KMS-11 (cell line): ENCODE measurements at regions not wholly inside any gene's neighbourhood (a gene's known extent, or its start where the extent isn't known, plus 50 kb on each side); places are given as distances from the start of the nearest gene placed in this dataset.

Experiments used
- H2AFZ ChIP-seq: fragments of 200-600 bp; sonication (generic); 2 replicates; pipeline ENCODE4 v1.6.1; 2016; ENCODE audit warnings: antibody characterized with exemption, mixed run types, low read depth
- H3K27ac ChIP-seq: fragments of 200-600 bp; sonication (generic); 2 replicates; pipeline ENCODE4 v1.6.1; 2016; ENCODE audit warnings: mild to moderate bottlenecking, mixed run types
- H3K27me3 ChIP-seq: fragments of 200-600 bp; sonication (generic); 2 replicates; pipeline ENCODE4 v1.6.1; 2017; ENCODE audit warnings: mild to moderate bottlenecking, low read depth, mixed run types, moderate library complexity; ENCODE audit not compliant: insufficient read depth
- H3K36me3 ChIP-seq: fragments of 200-600 bp; sonication (generic); 2 replicates; pipeline ENCODE4 v1.6.1; 2017; ENCODE audit warnings: mild to moderate bottlenecking, mixed run types; ENCODE audit not compliant: insufficient read depth
- H3K4me1 ChIP-seq: fragments of 200-600 bp; sonication (generic); 2 replicates; pipeline ENCODE4 v1.6.1; 2016; ENCODE audit warnings: mild to moderate bottlenecking, low read depth, mixed run types; ENCODE audit not compliant: poor library complexity, severe bottlenecking
- H3K4me2 ChIP-seq: fragments of 200-600 bp; sonication (generic); 2 replicates; pipeline ENCODE4 v1.7.0; 2016; ENCODE audit warnings: mild to moderate bottlenecking, mixed run types
- H3K4me3 ChIP-seq: fragments of 200-600 bp; sonication (generic); IDR thresholded peaks from 2 replicates; pipeline ENCODE4 v1.6.1; 2017; ENCODE audit warnings: low read depth, low read length, mixed read lengths; ENCODE audit not compliant: insufficient read depth
- H3K79me2 ChIP-seq: fragments of 200-600 bp; sonication (generic); 2 replicates; pipeline ENCODE4 v1.6.1; 2016; ENCODE audit warnings: low read depth, mixed run types; ENCODE audit not compliant: insufficient read depth
- H3K9ac ChIP-seq: fragments of 200-600 bp; sonication (generic); 2 replicates; pipeline ENCODE4 v1.6.1; 2016; ENCODE audit warnings: mild to moderate bottlenecking, mixed run types
- H4K20me1 ChIP-seq: fragments of 200-600 bp; sonication (generic); 2 replicates; pipeline ENCODE4 v1.6.1; 2016; ENCODE audit warnings: mild to moderate bottlenecking, mixed run types; ENCODE audit not compliant: insufficient read depth
- TF ChIP-seq, protein P1 (sequence below): fragments of 200-600 bp; sonication (generic); conservative IDR thresholded peaks from 2 replicates; pipeline ENCODE4 v1.6.1; 2017; ENCODE audit warnings: low read depth, mild to moderate bottlenecking, antibody characterized with exemption, low read length, moderate library complexity, mixed read lengths

DNA sequence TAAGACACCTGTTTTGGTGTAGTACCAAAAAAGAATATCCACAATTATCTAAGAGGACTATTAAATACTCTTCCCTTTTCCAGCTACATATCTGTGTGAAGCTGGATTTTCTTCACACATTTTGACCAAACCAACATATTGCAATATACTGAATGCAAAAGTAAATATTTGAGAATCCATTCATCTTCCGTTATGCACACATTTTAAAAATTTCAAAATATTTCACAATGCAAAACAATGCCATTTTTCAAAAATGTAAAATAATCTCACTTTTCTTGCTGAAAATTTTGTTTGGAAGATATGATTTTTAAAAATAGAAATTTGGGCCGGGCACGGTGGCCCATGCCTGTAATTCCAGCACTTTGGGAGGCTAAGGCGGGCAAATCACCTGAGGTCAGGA, 133.9 kb upstream of the FUT8 start:
- Histone ChIP-seq H3K4me3 (no peak overlapping the region), H3K36me3 (no peaks in the 10 kb centered on the region), H4K20me1 (no peaks in the 10 kb centered on the region), H3K79me2 (no peaks in the 10 kb centered on the region), H3K27me3 (no peaks in the 10 kb centered on the region), H3K27ac (no peak overlapping the region), H3K9ac (no peak overlapping the region), H3K4me2 (no peak overlapping the region), H3K4me1 (peaks cover 20% of the 10 kb centered on the region), H2AFZ (no peak overlapping the region)
- TF ChIP-seq, protein P1, sequence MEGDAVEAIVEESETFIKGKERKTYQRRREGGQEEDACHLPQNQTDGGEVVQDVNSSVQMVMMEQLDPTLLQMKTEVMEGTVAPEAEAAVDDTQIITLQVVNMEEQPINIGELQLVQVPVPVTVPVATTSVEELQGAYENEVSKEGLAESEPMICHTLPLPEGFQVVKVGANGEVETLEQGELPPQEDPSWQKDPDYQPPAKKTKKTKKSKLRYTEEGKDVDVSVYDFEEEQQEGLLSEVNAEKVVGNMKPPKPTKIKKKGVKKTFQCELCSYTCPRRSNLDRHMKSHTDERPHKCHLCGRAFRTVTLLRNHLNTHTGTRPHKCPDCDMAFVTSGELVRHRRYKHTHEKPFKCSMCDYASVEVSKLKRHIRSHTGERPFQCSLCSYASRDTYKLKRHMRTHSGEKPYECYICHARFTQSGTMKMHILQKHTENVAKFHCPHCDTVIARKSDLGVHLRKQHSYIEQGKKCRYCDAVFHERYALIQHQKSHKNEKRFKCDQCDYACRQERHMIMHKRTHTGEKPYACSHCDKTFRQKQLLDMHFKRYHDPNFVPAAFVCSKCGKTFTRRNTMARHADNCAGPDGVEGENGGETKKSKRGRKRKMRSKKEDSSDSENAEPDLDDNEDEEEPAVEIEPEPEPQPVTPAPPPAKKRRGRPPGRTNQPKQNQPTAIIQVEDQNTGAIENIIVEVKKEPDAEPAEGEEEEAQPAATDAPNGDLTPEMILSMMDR: no peak

DNA sequence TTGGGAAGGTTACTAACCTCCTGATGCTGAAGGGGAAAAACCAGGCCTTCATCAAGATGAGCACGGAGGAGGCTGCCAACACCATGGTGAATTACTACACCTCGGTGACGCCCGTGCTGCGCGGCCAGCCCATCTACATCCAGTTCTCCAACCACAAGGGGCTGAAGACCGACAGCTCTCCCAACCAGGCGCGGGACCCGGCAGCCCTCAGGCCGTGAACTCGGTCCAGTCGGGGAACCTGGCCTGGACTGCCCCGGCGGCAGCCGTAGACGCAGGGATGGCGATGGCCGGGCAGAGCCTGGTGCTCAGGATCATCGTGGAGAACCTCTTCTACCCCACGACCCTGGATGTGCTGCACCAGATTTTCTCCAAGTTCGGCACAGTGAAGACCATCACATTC, 133.0 kb upstream of the FUT8 start:
- Histone ChIP-seq H3K27ac (no peak overlapping the region), H3K4me2 (no peak overlapping the region), H3K36me3 (no peaks in the 10 kb centered on the region), H3K9ac (no peak overlapping the region), H3K27me3 (no peaks in the 10 kb centered on the region), H4K20me1 (no peaks in the 10 kb centered on the region), H2AFZ (no peak overlapping the region), H3K4me1 (peaks cover 21% of the 10 kb centered on the region), H3K4me3 (no peak overlapping the region), H3K79me2 (no peaks in the 10 kb centered on the region)
- TF ChIP-seq, protein P1: no peak

DNA sequence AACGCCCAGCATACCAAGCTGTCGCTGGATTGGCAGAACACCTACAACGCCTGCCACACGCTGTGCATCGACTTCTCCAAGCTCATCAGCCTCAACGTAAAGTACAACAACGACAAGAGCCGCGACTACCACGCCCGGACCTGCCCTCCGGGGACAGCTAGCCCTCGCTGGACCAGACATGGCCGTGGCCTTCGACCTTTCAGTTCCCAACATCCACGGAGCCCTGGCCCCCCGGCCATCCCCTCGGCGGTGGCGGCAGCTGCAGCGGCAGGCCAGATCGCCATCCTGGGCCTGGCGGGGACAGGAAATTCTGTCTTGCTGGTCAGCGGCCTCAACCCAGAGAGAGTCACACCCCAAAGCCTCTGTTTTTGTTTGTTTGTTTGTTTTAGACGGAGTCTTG, 132.6 kb upstream of the FUT8 start:
- H2AFZ ChIP-seq: no peak overlapping the region
- H3K27ac ChIP-seq: no peak overlapping the region
- H3K36me3 ChIP-seq: no peaks in the 10 kb centered on the region
- H3K4me1 ChIP-seq: peaks cover 21% of the 10 kb centered on the region
- H3K4me3 ChIP-seq: no peak overlapping the region
- no peak overlapping the region for H3K9ac ChIP-seq
- H3K4me2 ChIP-seq: no peak overlapping the region
- TF ChIP-seq, protein P1: no peak
- H3K79me2 ChIP-seq: no peaks in the 10 kb centered on the region
- H4K20me1 ChIP-seq: no peaks in the 10 kb centered on the region
- H3K27me3 ChIP-seq: no peaks in the 10 kb centered on the region

DNA sequence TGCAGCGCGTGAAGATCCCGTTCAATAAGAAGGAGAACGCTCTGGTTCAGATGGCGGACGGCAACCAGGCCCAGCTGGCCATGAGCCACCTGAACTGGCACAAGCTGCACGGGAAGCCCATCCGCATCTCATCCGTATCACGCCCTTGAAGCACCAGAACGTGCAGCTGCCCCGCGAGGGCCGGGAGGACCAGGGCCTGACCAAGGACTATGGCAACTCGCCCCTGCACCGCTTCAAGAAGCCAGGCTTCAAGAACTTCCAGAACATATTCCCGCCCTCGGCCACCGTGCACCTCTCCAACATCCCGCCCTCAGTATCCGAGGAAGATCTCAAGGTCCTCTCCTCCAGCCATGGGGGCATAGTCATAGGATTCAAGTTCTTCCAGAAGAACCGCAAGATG, 131.9 kb upstream of the FUT8 start:
- Histone ChIP-seq H3K4me1 (peaks cover 21% of the 10 kb centered on the region), H3K4me2 (no peak overlapping the region), H3K9ac (no peak overlapping the region), H3K27me3 (no peaks in the 10 kb centered on the region), H4K20me1 (no peaks in the 10 kb centered on the region), H3K27ac (no peak overlapping the region), H2AFZ (no peak overlapping the region), H3K79me2 (no peaks in the 10 kb centered on the region), H3K36me3 (no peaks in the 10 kb centered on the region), H3K4me3 (no peak overlapping the region)
- TF ChIP-seq, protein P1: no peak
